ENCODE measurements at regions not wholly inside any gene's neighbourhood (a gene's known extent, or its start where the extent isn't known, plus 50 kb on each side); places are given as distances from the start of the nearest gene placed in this dataset.

DNA sequence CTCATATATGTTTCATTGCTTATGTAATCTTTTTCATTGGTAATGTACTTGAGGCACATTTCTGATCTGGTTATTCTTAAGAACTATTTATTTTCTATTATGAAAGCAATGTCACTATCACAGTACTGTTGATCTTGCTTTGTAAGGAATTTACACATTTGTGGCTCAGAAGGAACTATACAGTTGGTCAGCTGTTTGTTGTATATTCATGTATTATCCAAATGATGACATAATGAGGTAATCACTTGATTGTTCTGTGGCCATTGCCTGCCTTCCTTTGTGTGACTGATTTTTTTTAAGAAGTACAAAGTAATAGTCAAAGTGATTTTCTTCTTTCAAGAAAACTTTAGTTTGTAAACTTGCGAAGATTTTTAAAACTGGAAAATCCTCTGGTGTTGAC lies 399.9 kb downstream of the TMEM161B start:
- DNase-seq, result no peak

DNA sequence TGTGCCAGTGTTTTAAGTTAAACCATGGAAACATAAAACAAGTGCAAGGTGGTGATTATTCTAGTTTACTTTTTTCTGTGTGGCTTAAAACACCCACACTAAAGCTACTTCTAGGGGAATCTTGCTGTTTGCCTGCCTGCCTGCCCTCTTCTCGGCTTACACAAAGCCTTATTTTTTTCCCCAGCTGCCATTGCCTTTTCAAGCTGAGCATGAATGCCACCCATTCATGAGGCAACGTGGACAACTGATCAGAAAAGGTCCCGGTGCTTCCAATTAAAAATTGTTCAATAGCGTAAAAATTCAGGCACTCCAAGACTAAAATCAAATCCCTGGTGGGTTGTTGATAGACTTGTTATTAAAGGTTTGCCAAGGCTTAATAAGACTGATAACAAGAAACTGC lies 401.4 kb downstream of the TMEM161B start:
- DNase-seq, result no peak

GRCh38 chr5:87853541-87853940 lies 415.1 kb downstream of the TMEM161B start:
- no peak for DNase-seq

DNA sequence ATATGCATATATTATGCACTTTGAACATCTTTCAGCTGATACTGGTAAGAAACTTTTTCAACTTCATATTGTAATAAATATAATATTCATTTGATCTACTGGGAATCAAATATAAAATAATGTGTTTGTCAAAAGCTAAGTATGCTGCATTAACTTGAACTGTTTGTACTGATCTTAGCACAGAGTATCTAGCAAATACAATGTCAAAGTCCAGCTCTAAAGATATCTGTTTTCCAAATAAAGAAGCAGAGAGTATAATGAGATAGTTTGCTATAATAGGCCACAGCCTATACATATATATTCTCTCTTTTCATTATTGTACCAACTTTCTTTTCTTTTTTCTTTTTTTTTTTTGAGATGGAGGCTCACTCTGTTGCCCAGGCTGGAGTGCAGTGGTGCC lies 417.0 kb downstream of the TMEM161B start:
- no peak for DNase-seq

GRCh38 chr5:87850843-87851242 lies 417.8 kb downstream of the TMEM161B start:
- DNase-seq, result no peak

GRCh38 chr5:87845734-87846133 lies 422.9 kb downstream of the TMEM161B start:
- no peak for DNase-seq

DNA sequence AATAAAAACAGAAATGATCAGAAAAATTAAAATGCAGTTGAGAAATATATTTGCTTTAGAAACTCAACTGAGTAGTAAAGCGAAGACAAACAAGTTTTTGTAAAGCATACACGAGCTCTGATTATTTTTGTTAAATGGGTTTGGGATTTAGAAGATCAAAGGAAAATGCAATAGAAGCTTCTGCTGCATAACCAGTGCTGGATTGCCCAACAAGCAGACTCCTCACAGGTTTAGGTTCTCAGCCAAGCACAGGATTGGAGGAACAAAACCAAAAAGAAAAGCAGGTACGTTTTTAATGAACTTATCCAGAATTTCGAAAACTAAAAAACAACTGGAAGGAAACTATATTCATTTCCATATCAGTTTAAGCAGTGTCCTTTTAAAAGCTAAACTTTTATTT lies 423.8 kb downstream of the TMEM161B start:
- no peak for DNase-seq

GRCh38 chr5:87844449-87844848 lies 424.2 kb downstream of the TMEM161B start:
- DNase-seq, result no peak

DNA sequence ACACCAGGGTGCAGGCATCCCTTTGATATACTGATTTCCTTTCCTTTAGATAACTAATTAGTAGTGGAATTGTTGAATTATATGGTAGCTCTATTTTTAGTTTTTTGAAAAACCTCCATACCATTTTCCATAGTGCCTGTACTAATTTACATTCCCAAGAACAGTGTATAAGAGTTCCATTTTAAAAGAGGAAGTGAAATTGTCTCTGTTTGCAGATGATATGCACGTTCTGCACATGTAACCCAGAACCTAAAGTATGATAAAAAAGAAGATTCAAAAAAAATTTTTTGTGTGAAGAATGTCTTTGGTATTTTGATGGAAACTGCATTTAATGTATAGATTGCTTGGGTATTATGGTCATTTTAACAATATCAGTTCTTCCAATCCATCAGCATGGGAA lies 424.0 kb upstream of the CCNH start:
- no peak for DNase-seq

DNA sequence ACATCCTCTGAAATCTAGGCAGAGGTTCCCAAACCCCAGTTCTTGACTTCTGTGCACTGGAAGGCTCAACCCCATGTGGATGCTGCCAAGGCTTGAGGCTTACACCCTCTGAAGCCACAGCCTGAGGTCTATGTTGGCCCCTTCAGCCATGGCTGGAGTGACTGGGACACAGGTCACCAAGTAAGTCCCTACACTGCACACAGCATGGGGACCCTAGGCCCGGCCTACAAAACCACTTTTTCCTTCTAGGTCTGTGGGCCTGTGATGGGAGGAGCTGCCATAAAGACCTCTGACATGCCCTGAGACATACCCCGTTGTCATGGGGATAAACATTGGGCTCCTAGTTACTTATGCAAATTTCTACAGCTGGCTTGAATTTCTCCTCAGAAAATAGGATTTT lies 418.8 kb upstream of the CCNH start:
- DNase-seq, result no peak

DNA sequence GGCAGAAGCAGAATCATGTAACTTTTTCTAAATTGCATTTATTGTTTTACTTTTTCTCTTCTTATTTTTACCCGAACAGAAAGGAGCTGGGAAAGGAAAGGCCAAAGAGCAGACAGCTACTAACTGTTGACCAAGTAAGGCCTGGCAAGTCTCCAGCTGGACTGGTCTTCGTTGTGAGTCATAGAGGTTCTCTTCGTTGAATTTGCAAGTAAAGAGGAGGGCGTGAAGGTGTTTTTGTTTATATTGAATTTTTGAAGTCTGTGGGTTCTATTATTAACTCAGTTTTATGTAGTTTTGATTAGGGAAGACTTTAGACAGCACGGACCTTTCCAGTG lies 416.5 kb upstream of the CCNH start:
- no peak for DNase-seq

DNA sequence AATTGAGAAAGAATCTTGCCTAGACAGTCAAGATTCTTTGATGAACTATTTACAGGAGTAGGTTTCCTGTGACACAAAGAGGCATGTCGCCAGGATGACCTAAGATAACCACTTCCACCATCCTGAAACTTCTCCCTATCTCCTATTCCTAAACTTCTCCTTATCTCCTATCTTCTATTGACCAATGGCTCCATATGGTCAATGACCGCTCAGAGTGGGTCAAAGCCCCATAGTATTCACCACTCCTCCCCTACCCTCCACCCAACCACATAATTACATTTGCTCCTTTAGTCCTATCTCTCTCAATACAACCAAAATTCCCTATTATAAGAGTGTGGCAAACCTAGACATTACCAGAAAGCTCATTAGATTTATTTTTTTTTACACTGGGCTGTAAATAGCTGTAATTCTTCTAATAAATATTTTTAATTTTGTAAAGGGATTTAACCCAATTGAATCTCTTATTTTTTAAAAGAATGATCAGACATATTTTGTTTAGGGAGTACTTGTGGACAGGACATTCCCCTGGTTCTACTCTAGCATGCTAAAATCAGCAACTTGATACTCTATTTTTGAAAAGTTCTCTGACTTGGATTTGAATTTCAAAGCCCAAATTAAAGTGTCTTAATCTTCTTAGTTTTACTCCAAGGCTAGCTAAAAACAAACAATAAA lies 416.0 kb upstream of the CCNH start:
- DNase-seq, result no peak

DNA sequence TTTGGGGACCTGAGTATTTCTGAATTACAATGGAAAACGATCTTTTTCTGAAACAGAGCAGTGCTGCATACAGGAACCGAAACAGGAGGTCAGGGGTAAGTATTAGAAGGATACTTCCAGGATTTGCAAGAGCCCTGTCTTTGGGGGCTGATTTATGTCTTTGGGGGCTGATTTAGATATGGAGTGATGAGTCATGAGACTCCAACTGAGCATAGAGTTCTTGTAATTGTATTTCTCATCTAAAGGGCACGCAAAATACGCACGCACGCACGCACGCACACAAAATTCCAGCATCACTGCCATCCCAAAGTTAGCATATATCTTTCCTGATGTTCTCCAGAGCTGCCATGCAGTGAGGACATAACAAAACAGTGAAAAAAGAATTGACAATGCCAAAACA lies 414.8 kb upstream of the CCNH start:
- no peak for DNase-seq

DNA sequence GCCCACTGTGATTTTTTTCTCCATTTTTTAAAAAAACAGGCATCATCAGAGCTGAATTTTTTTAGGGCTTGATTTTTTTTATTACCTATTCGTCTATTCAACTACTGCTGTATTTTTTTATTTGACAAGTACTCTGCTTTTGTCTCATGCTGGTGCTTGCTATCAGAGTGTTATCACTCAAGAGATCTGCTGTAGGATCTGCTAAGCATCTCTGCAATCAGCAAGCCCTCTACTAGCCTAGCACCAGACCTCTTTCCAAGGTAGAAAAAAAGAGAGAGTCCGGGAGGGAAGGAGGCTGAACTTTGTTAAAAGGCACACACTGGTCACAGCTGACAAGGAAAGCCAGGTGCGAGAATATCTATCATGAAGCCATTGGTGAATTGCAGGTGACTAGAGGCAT lies 413.8 kb upstream of the CCNH start:
- DNase-seq, result no peak

- no peak for DNase-seq
Measured at GRCh38 chr5:87825583-87825982, 412.9 kb upstream of the CCNH start.

GRCh38 chr5:87807783-87808182 lies 395.1 kb upstream of the CCNH start:
- DNase-seq, result no peak

- no peak for DNase-seq
Measured at GRCh38 chr5:87803352-87803751, 390.6 kb upstream of the CCNH start.

- no peak for DNase-seq
Measured at GRCh38 chr5:87791869-87792268, 379.1 kb upstream of the CCNH start.

DNA sequence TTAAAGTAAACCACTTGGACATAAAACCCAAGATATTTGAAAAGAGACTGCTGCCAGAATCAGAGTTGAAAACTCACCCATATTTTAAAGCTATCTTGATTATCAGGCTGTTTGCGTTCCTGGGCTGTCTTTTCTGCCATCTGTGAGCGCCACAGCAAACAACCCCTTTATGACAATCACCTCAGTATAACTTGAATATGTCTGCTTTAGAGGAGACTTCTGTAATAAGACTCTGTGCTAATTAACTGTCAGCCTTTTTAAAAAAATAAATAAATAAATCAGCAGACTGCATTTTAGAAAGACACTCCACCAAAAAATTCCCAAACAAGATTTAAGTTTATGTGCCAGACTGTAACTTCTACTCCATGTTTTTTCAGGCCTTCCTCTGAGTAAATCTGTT lies 375.7 kb upstream of the CCNH start:
- no peak for DNase-seq

GRCh38 chr5:87787625-87788256 lies 375.0 kb upstream of the CCNH start:
- DNase-seq, result no peak

- DNase-seq, result no peak
Measured at GRCh38 chr5:87787086-87787485, 374.4 kb upstream of the CCNH start.

GRCh38 chr5:87786471-87786870 lies 373.7 kb upstream of the CCNH start:
- DNase-seq, result no peak

DNA sequence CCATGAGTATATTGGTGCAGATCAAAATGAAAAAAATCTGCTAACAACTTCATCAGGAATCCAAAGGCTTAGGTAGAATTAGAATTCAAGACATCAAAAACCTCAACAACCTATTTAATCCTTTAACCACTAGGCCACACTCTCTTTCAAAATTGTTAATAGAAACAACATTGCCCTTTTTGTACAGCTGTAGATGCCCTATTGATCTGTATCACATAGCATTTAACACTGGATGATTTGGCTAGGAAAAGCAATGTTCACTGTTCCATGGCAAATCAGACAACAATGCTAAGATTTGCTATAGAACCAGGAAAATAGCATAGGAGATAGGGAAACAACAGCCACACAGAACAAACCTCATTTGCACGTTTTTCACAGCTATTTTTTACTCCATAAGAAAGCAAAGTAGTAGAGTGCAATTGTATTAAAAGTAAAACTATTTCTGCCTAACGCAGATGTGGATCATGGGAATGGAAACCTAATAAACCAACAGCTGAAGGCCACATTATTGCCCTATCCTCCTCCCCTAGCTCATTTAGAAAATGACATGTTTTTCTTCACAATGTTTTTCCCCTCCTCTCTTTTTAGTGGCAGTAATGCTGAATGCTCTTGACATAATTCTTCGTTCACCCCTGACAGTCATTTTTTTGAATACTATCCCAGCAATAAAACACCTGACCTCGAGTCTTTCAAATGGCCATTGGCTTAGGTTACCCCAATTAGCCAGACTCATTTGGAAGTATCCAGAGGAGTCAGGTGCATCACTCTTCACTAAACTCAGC lies 373.0 kb upstream of the CCNH start:
- no peak for DNase-seq

GRCh38 chr5:87784879-87785495 lies 372.3 kb upstream of the CCNH start:
- no peak for DNase-seq
